NCI-H345 treated with DMSO at 0.1 percent for 48 hours (cell line): ENCODE measurements at regions not wholly inside any gene's neighbourhood (a gene's known extent, or its start where the extent isn't known, plus 50 kb on each side); places are given as distances from the start of the nearest gene placed in this dataset.

ENCODE experiments used
- DNase-seq: peaks from one replicate; lab custom pipeline; 2025; ENCODE audit not compliant: unreplicated experiment; lab: John Stamatoyannopoulos, UW

- no peak for DNase-seq
Measured at GRCh38 chr18:66759050-66759828, 155.3 kb upstream of the CDH19 start.

GRCh38 chr18:66757946-66758345 is 154.1 kb upstream of the CDH19 start:
- no peak for DNase-seq

GRCh38 chr18:66754335-66754734 is 150.4 kb upstream of the CDH19 start:
- no peak for DNase-seq

- DNase-seq = no peak
Measured at GRCh38 chr18:66752733-66753132, 148.8 kb upstream of the CDH19 start.

- DNase-seq = no peak
Measured at GRCh38 chr18:66749481-66750035, 145.7 kb upstream of the CDH19 start.

- DNase-seq = no peak
Measured at GRCh38 chr18:66749030-66749429, 145.1 kb upstream of the CDH19 start.

GRCh38 chr18:66742832-66743231 is 138.9 kb upstream of the CDH19 start:
- DNase-seq = no peak

- no peak for DNase-seq
Measured at GRCh38 chr18:66735933-66736332, 132.0 kb upstream of the CDH19 start.

GRCh38 chr18:66734451-66734850 is 130.6 kb upstream of the CDH19 start:
- no peak for DNase-seq

- no peak for DNase-seq
Measured at GRCh38 chr18:66731890-66732289, 128.0 kb upstream of the CDH19 start.

GRCh38 chr18:66729442-66730239 is 125.8 kb upstream of the CDH19 start:
- DNase-seq = no peak

- no peak for DNase-seq
Measured at GRCh38 chr18:66728951-66729350, 125.1 kb upstream of the CDH19 start.

GRCh38 chr18:66727991-66728390 is 124.1 kb upstream of the CDH19 start:
- DNase-seq = no peak

- DNase-seq = no peak
Measured at GRCh38 chr18:66724664-66725356, 120.9 kb upstream of the CDH19 start.

- no peak for DNase-seq
Measured at GRCh38 chr18:66722671-66723070, 118.8 kb upstream of the CDH19 start.

GRCh38 chr18:66708646-66709045 is 104.8 kb upstream of the CDH19 start:
- DNase-seq = no peak

GRCh38 chr18:66707473-66707872 is 103.6 kb upstream of the CDH19 start:
- DNase-seq = no peak

GRCh38 chr18:66695281-66695680 is 91.4 kb upstream of the CDH19 start:
- no peak for DNase-seq

- no peak for DNase-seq
Measured at GRCh38 chr18:66694852-66695251, 91.0 kb upstream of the CDH19 start.

GRCh38 chr18:66687635-66688034 is 83.7 kb upstream of the CDH19 start:
- DNase-seq = no peak

- no peak for DNase-seq
Measured at GRCh38 chr18:66682855-66683322, 79.0 kb upstream of the CDH19 start.
